Neural cell (in vitro differentiated cells): ENCODE measurements at regions not wholly inside any gene's neighbourhood (a gene's known extent, or its start where the extent isn't known, plus 50 kb on each side); places are given as distances from the start of the nearest gene placed in this dataset.

ENCODE experiments used
- EP300 ChIP-seq: fragments of 450-650 bp; conservative IDR thresholded peaks from 2 replicates; pipeline ENCODE4 v1.6.1; 2014; ENCODE audit warnings: antibody characterized with exemption, mild to moderate bottlenecking, moderate library complexity; ENCODE audit not compliant: poor library complexity, severe bottlenecking
- EZH2 ChIP-seq: fragments of 200-600, 300-800 bp; shearing (Covaris generic), sonication (generic); IDR thresholded peaks from 2 replicates; pipeline ENCODE4 v1.6.1; 2014; ENCODE audit warnings: antibody characterized with exemption, low read length, borderline replicate concordance, mild to moderate bottlenecking; ENCODE audit not compliant: insufficient read depth, poor library complexity, severe bottlenecking
- MXI1 ChIP-seq: fragments of 450-650 bp; conservative IDR thresholded peaks from 2 replicates; pipeline ENCODE4 v1.6.1; 2014; ENCODE audit warnings: antibody characterized with exemption, mild to moderate bottlenecking; ENCODE audit not compliant: poor library complexity, severe bottlenecking
- POLR2AphosphoS5 ChIP-seq: IDR thresholded peaks from 2 replicates; pipeline ENCODE4 v1.6.1; 2012
- RAD21 ChIP-seq: fragments of 450-650 bp; conservative IDR thresholded peaks from 2 replicates; pipeline ENCODE4 v1.6.1; 2014; ENCODE audit warnings: antibody characterized with exemption, mild to moderate bottlenecking, moderate library complexity
- SMC3 ChIP-seq: fragments of 450-650 bp; conservative IDR thresholded peaks from 2 replicates; pipeline ENCODE4 v1.6.1; 2014; ENCODE audit warnings: antibody characterized with exemption, mild to moderate bottlenecking, moderate library complexity; ENCODE audit not compliant: poor library complexity
- TAF1 ChIP-seq: IDR thresholded peaks from 2 replicates; pipeline ENCODE4 v1.6.1; 2012; ENCODE audit warnings: low read depth
- TF ChIP-seq, protein P1 (sequence below): fragments of 450-650 bp; IDR thresholded peaks from 2 replicates; pipeline ENCODE4 v1.5.1; 2014; ENCODE audit warnings: antibody characterized with exemption, mild to moderate bottlenecking, moderate library complexity; ENCODE audit not compliant: poor library complexity, severe bottlenecking
- TF ChIP-seq, protein P2 (sequence below): IDR thresholded peaks from 2 replicates; pipeline ENCODE4 v1.6.1; 2012; ENCODE audit warnings: borderline replicate concordance

DNA sequence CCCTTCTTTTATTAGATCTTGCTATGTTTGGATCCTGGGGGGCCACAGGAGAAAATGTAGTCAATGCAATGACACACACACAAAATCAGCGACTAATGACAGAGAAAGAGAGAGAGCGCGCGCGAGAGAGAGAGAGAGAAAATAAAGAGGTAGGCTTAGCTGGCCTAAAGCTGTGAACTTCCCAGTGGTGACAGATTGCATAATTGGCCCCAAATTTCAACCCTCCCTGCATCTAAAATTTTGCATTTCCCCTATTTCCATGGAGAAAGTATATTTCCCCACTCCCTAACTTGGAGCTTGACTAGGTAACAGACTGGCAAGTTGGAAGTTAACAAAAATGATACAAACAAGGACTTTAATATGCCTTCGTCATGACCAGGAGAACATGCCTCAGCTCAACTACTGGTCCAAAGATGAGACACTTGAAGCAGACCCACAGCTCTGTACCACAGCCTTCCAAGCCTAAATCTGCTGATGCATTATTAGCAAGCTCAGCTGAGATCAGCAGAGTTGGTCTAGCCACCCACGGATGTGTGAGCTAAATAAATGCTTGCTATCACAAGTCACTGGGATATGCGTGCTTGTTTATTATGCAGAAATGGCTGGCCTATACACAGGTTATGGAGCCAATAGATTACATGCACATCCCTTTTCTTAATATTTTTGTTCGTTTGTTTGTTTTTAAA is 118.1 kb upstream of the PRDM1 start:
- TF ChIP-seq TAF1 (no peak), EZH2 (no peak), POLR2AphosphoS5 (no peak), EP300 (no peak), MXI1 (no peak), SMC3 (no peak), RAD21 (no peak)
- TF ChIP-seq, protein P1, sequence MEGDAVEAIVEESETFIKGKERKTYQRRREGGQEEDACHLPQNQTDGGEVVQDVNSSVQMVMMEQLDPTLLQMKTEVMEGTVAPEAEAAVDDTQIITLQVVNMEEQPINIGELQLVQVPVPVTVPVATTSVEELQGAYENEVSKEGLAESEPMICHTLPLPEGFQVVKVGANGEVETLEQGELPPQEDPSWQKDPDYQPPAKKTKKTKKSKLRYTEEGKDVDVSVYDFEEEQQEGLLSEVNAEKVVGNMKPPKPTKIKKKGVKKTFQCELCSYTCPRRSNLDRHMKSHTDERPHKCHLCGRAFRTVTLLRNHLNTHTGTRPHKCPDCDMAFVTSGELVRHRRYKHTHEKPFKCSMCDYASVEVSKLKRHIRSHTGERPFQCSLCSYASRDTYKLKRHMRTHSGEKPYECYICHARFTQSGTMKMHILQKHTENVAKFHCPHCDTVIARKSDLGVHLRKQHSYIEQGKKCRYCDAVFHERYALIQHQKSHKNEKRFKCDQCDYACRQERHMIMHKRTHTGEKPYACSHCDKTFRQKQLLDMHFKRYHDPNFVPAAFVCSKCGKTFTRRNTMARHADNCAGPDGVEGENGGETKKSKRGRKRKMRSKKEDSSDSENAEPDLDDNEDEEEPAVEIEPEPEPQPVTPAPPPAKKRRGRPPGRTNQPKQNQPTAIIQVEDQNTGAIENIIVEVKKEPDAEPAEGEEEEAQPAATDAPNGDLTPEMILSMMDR = no peak
- TF ChIP-seq, protein P2, sequence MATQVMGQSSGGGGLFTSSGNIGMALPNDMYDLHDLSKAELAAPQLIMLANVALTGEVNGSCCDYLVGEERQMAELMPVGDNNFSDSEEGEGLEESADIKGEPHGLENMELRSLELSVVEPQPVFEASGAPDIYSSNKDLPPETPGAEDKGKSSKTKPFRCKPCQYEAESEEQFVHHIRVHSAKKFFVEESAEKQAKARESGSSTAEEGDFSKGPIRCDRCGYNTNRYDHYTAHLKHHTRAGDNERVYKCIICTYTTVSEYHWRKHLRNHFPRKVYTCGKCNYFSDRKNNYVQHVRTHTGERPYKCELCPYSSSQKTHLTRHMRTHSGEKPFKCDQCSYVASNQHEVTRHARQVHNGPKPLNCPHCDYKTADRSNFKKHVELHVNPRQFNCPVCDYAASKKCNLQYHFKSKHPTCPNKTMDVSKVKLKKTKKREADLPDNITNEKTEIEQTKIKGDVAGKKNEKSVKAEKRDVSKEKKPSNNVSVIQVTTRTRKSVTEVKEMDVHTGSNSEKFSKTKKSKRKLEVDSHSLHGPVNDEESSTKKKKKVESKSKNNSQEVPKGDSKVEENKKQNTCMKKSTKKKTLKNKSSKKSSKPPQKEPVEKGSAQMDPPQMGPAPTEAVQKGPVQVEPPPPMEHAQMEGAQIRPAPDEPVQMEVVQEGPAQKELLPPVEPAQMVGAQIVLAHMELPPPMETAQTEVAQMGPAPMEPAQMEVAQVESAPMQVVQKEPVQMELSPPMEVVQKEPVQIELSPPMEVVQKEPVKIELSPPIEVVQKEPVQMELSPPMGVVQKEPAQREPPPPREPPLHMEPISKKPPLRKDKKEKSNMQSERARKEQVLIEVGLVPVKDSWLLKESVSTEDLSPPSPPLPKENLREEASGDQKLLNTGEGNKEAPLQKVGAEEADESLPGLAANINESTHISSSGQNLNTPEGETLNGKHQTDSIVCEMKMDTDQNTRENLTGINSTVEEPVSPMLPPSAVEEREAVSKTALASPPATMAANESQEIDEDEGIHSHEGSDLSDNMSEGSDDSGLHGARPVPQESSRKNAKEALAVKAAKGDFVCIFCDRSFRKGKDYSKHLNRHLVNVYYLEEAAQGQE = no peak
